Parathyroid adenoma (tissue), 2 donors: ENCODE measurements at regions not wholly inside any gene's neighbourhood (a gene's known extent, or its start where the extent isn't known, plus 50 kb on each side); places are given as distances from the start of the nearest gene placed in this dataset.

ENCODE experiments used
- H2AFZ ChIP-seq: fragments of 300-600 bp; sonication (generic); one replicate; pipeline ENCODE4 v1.7.0; 2017; ENCODE audit warnings: antibody characterized with exemption, mild to moderate bottlenecking
- H3K27ac ChIP-seq: fragments of 300-600 bp; sonication (generic); one replicate; pipeline ENCODE4 v1.7.0; 2017
- H3K27me3 ChIP-seq: fragments of 300-600 bp; sonication (generic); one replicate; pipeline ENCODE4 v1.7.0; 2017; ENCODE audit warnings: low read length; ENCODE audit not compliant: control insufficient read depth, insufficient read depth
- H3K36me3 ChIP-seq: fragments of 300-600 bp; sonication (generic); one replicate; pipeline ENCODE4 v1.7.0; 2017; ENCODE audit warnings: low read length; ENCODE audit not compliant: control insufficient read depth, insufficient read depth
- H3K4me1 ChIP-seq: fragments of 300-600 bp; sonication (generic); one replicate; pipeline ENCODE4 v1.7.0; 2017; ENCODE audit warnings: control low read depth
- H3K4me2 ChIP-seq: fragments of 300-600 bp; sonication (generic); one replicate; pipeline ENCODE4 v1.7.0; 2017; ENCODE audit warnings: low read length
- H3K4me3 ChIP-seq: fragments of 300-600 bp; sonication (generic); one replicate; pipeline ENCODE4 v1.7.0; 2017; ENCODE audit warnings: low read depth, low read length
- H3K79me2 ChIP-seq: fragments of 300-600 bp; sonication (generic); one replicate; pipeline ENCODE4 v1.7.0; 2017; ENCODE audit warnings: control low read depth
- H3K9ac ChIP-seq: fragments of 300-600 bp; sonication (generic); one replicate; pipeline ENCODE4 v1.7.0; 2017; ENCODE audit warnings: mild to moderate bottlenecking
- H3K9me3 ChIP-seq: fragments of 300-600 bp; sonication (generic); one replicate; pipeline ENCODE4 v1.7.0; 2017; ENCODE audit warnings: low read length; ENCODE audit not compliant: control insufficient read depth
- CTCF ChIP-seq: fragments of 300-600 bp; sonication (generic); IDR thresholded peaks from one replicate; pipeline ENCODE4 v1.7.0; 2017; ENCODE audit warnings: antibody characterized with exemption, mild to moderate bottlenecking
- donor health status: primary hyperparathyroidism.

- Histone ChIP-seq H3K27ac (no peak overlapping the region), H3K36me3 (no peaks in the 10 kb centered on the region), H3K4me3 (no peak overlapping the region), H3K4me1 (peaks cover 3% of the 10 kb centered on the region), H3K79me2 (no peaks in the 10 kb centered on the region), H2AFZ (no peak overlapping the region), H3K9me3 (no peaks in the 10 kb centered on the region), H3K27me3 (no peaks in the 10 kb centered on the region), H3K4me2 (no peak overlapping the region), H3K9ac (no peak overlapping the region)
- TF ChIP-seq CTCF: no peak
These were observed 92.8 kb downstream of the KATNIP start for GRCh38 chr16:27642756-27643155.

- no peak overlapping the region for H2AFZ ChIP-seq
- H3K27me3 ChIP-seq: no peaks in the 10 kb centered on the region
- no peak overlapping the region for H3K4me3 ChIP-seq
- no peak overlapping the region for H3K27ac ChIP-seq
- H3K9me3 ChIP-seq: no peaks in the 10 kb centered on the region
- no peaks in the 10 kb centered on the region for H3K36me3 ChIP-seq
- no peak for TF ChIP-seq CTCF
- no peaks in the 10 kb centered on the region for H3K79me2 ChIP-seq
- H3K4me2 ChIP-seq: no peak overlapping the region
- peaks cover 3% of the 10 kb centered on the region for H3K4me1 ChIP-seq
- H3K9ac ChIP-seq: no peak overlapping the region
These were observed 94.2 kb downstream of the KATNIP start for GRCh38 chr16:27644165-27644564.

GRCh38 chr16:27645396-27645795 lies 95.5 kb downstream of the KATNIP start:
- TF ChIP-seq CTCF: no peak
- Histone ChIP-seq H3K4me3 (no peak overlapping the region), H3K9me3 (no peaks in the 10 kb centered on the region), H3K9ac (no peak overlapping the region), H3K36me3 (no peaks in the 10 kb centered on the region), H3K27ac (no peak overlapping the region), H3K4me1 (no peaks in the 10 kb centered on the region), H3K27me3 (no peaks in the 10 kb centered on the region), H2AFZ (no peak overlapping the region), H3K79me2 (no peaks in the 10 kb centered on the region), H3K4me2 (no peak overlapping the region)

GRCh38 chr16:27646806-27647205 lies 96.9 kb downstream of the KATNIP start:
- no peak overlapping the region for H2AFZ ChIP-seq
- no peak overlapping the region for H3K4me2 ChIP-seq
- H3K9ac ChIP-seq: no peak overlapping the region
- H3K4me1 ChIP-seq: no peaks in the 10 kb centered on the region
- no peaks in the 10 kb centered on the region for H3K36me3 ChIP-seq
- no peak overlapping the region for H3K4me3 ChIP-seq
- no peaks in the 10 kb centered on the region for H3K27me3 ChIP-seq
- TF ChIP-seq CTCF: no peak
- no peak overlapping the region for H3K27ac ChIP-seq
- H3K79me2 ChIP-seq: no peaks in the 10 kb centered on the region
- H3K9me3 ChIP-seq: no peaks in the 10 kb centered on the region

GRCh38 chr16:27649021-27649420 lies 99.1 kb downstream of the KATNIP start:
- Histone ChIP-seq H3K4me2 (no peak overlapping the region), H3K36me3 (no peaks in the 10 kb centered on the region), H3K4me3 (no peak overlapping the region), H3K9me3 (no peaks in the 10 kb centered on the region), H3K9ac (no peak overlapping the region), H3K27ac (no peak overlapping the region), H2AFZ (no peak overlapping the region), H3K79me2 (no peaks in the 10 kb centered on the region), H3K4me1 (no peaks in the 10 kb centered on the region), H3K27me3 (no peaks in the 10 kb centered on the region)
- no peak for TF ChIP-seq CTCF
